ENCODE measurements at regions not wholly inside any gene's neighbourhood (a gene's known extent, or its start where the extent isn't known, plus 50 kb on each side); places are given as distances from the start of the nearest gene placed in this dataset.

DNA sequence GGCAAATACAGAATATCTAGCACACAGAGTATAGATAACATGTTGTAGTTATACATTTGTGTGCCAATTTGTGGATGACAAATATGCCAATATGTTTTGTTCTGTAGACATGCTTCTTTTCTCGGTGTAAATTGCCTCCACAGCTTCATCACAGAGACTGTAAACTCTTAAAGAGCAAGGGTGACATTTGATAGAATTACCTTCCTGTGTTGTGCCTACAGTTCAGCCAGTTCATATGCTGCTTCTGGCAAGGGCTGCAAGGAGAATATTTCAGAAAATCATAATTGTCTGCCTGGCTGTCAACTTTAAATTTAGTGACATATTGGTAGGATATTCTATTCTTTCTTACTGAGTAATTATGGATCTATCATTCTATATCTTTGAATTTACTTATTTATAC is 155.1 kb downstream of the MAT2B start:
- Histone ChIP-seq H3K36me3 (ENCODE audit: control insufficient read depth, insufficient read depth, low read length) (no peaks in the 10 kb centered on the region), H3K27me3 (ENCODE audit: control insufficient read depth, insufficient read depth, low read length) (no peaks in the 10 kb centered on the region), H3K9ac (ENCODE audit: low read length) (no peak overlapping the region), H3K9me3 (ENCODE audit: control insufficient read depth, low read length) (no peaks in the 10 kb centered on the region), H3K4me3 (ENCODE audit: low read length) (no peak overlapping the region), H3K4me1 (ENCODE audit: control insufficient read depth, insufficient read depth, low read length) (no peaks in the 10 kb centered on the region)

GRCh38 chr5:163661360-163661759 is 155.9 kb downstream of the MAT2B start:
- H3K4me1 ChIP-seq (ENCODE audit: control insufficient read depth, insufficient read depth, low read length): no peaks in the 10 kb centered on the region
- H3K9me3 ChIP-seq (ENCODE audit: control insufficient read depth, low read length): no peaks in the 10 kb centered on the region
- H3K27me3 ChIP-seq (ENCODE audit: control insufficient read depth, insufficient read depth, low read length): no peaks in the 10 kb centered on the region
- no peaks in the 10 kb centered on the region for H3K36me3 ChIP-seq (ENCODE audit: control insufficient read depth, insufficient read depth, low read length)
- H3K9ac ChIP-seq (ENCODE audit: low read length): no peak overlapping the region
- H3K4me3 ChIP-seq (ENCODE audit: low read length): no peak overlapping the region

DNA sequence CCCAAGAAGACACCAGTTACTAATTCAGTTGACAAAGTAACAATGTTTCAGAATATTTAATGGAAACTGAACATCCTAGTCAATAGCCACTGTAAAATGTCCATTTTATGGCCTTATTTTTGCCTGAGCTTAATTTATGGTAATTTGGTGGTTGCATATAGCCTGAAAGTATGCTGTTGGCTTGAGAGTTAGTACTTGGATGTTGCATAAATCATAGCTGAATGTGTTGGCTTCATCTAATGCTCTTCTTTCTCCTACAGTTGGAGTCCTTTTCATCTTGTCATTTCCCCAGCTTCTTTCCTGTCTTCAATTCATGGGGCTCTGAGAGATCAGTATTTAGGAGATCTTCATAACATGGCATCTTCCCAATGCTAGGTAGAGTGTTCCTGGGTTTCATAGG is 164.6 kb downstream of the MAT2B start:
- H3K9me3 ChIP-seq (ENCODE audit: control insufficient read depth, low read length): no peaks in the 10 kb centered on the region
- no peaks in the 10 kb centered on the region for H3K36me3 ChIP-seq (ENCODE audit: control insufficient read depth, insufficient read depth, low read length)
- H3K4me1 ChIP-seq (ENCODE audit: control insufficient read depth, insufficient read depth, low read length): no peaks in the 10 kb centered on the region
- no peak overlapping the region for H3K4me3 ChIP-seq (ENCODE audit: low read length)
- H3K27me3 ChIP-seq (ENCODE audit: control insufficient read depth, insufficient read depth, low read length): no peaks in the 10 kb centered on the region
- H3K9ac ChIP-seq (ENCODE audit: low read length): no peak overlapping the region

DNA sequence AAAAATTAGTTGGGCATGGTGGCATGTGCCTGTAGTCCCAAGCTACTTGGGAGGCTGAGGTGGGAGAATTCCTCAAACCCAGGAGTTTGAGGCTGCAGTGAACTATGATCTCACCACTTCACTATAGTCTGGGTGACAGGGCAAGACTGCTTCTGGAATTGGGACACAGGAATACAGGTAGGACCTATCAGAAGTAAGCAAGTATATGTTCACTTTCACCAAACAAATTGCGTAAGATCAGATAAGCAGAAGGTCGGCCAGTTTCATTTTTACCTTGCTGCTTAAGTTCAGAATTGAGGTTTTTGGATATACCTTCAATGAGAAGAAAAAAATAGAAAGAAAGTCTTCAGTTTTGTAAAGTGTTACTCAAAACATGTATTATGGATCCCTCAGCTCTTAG is 171.7 kb downstream of the MAT2B start:
- H3K9ac ChIP-seq (ENCODE audit: low read length): no peak overlapping the region
- H3K27me3 ChIP-seq (ENCODE audit: control insufficient read depth, insufficient read depth, low read length): no peaks in the 10 kb centered on the region
- no peaks in the 10 kb centered on the region for H3K9me3 ChIP-seq (ENCODE audit: control insufficient read depth, low read length)
- no peak overlapping the region for H3K4me3 ChIP-seq (ENCODE audit: low read length)
- no peaks in the 10 kb centered on the region for H3K4me1 ChIP-seq (ENCODE audit: control insufficient read depth, insufficient read depth, low read length)
- H3K36me3 ChIP-seq (ENCODE audit: control insufficient read depth, insufficient read depth, low read length): no peaks in the 10 kb centered on the region

DNA sequence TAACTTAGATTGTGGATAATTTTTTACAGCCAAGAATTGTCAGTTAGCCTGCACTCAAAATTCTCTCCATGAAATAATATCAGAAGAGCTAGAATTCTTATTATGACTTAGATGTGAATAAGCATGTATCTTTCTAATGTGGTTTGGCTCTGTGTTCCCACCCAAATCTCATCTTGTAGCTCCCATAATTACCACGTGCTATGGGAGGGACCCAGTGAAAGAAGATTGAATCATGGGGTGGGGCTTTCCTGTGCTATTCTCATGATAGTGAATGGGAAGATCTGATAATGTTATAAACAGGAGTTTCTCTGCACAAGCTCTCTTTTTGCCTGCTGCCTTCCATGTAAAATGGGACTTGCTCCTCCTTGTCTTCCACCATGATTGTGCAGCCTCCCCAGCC is 176.8 kb downstream of the MAT2B start:
- Histone ChIP-seq H3K27me3 (ENCODE audit: control insufficient read depth, insufficient read depth, low read length) (no peaks in the 10 kb centered on the region), H3K4me1 (ENCODE audit: control insufficient read depth, insufficient read depth, low read length) (no peaks in the 10 kb centered on the region), H3K9me3 (ENCODE audit: control insufficient read depth, low read length) (no peaks in the 10 kb centered on the region), H3K36me3 (ENCODE audit: control insufficient read depth, insufficient read depth, low read length) (no peaks in the 10 kb centered on the region), H3K4me3 (ENCODE audit: low read length) (no peak overlapping the region), H3K9ac (ENCODE audit: low read length) (no peak overlapping the region)

DNA sequence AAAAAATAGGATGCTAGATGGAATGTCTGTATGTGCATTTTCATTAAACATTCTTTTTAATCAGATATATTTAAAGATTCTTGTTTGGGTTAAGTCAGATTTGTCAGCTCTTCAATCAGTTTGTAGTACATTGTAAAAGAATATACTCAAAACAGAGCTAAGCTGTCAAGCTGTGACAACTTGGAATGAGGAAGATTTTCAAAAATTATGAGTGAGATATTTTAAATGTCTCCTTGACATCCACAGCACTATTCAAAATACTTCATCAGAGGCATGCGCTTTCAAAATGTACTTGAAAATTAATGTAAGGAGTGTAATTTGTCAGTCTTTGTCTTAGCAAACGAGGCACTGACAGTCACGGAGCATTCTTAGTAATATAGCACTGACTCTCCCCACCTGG is 182.0 kb downstream of the MAT2B start:
- Histone ChIP-seq H3K9ac (ENCODE audit: low read length) (no peak overlapping the region), H3K4me1 (ENCODE audit: control insufficient read depth, insufficient read depth, low read length) (no peaks in the 10 kb centered on the region), H3K9me3 (ENCODE audit: control insufficient read depth, low read length) (no peaks in the 10 kb centered on the region), H3K4me3 (ENCODE audit: low read length) (no peak overlapping the region), H3K36me3 (ENCODE audit: control insufficient read depth, insufficient read depth, low read length) (no peaks in the 10 kb centered on the region), H3K27me3 (ENCODE audit: control insufficient read depth, insufficient read depth, low read length) (no peaks in the 10 kb centered on the region)

GRCh38 chr5:163692091-163692490 is 186.7 kb downstream of the MAT2B start:
- Histone ChIP-seq H3K36me3 (ENCODE audit: control insufficient read depth, insufficient read depth, low read length) (no peaks in the 10 kb centered on the region), H3K4me1 (ENCODE audit: control insufficient read depth, insufficient read depth, low read length) (no peaks in the 10 kb centered on the region), H3K27me3 (ENCODE audit: control insufficient read depth, insufficient read depth, low read length) (no peaks in the 10 kb centered on the region), H3K9ac (ENCODE audit: low read length) (no peak overlapping the region), H3K4me3 (ENCODE audit: low read length) (no peak overlapping the region), H3K9me3 (ENCODE audit: control insufficient read depth, low read length) (no peaks in the 10 kb centered on the region)

GRCh38 chr5:163695830-163696578 is 190.6 kb downstream of the MAT2B start:
- Histone ChIP-seq H3K9me3 (ENCODE audit: control insufficient read depth, low read length) (no peaks in the 10 kb centered on the region), H3K4me3 (ENCODE audit: low read length) (no peak overlapping the region)

DNA sequence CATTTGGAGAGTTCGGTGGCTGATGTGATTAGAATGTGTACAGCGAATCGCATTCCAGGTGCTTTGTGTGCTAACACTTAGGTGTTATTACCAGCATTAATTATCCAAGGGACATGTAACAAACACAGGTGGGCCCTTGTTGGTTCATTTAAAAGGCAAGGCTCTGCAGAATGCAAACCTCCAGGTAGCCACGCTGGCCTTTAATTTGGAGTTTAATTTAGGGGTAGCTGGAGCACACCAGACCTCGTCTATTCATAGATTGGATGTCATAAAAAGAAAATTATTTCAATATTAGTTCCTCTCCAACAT is 191.1 kb downstream of the MAT2B start:
- Histone ChIP-seq H3K9me3 (ENCODE audit: control insufficient read depth, low read length) (no peaks in the 10 kb centered on the region), H3K27me3 (ENCODE audit: control insufficient read depth, insufficient read depth, low read length) (no peaks in the 10 kb centered on the region), H3K4me1 (ENCODE audit: control insufficient read depth, insufficient read depth, low read length) (no peaks in the 10 kb centered on the region), H3K36me3 (ENCODE audit: control insufficient read depth, insufficient read depth, low read length) (no peaks in the 10 kb centered on the region), H3K9ac (ENCODE audit: low read length) (no peak overlapping the region), H3K4me3 (ENCODE audit: low read length) (no peak overlapping the region)

More at GRCh38 chr5:163695830-163696578, 190.6 kb downstream of the MAT2B start:
- no peaks in the 10 kb centered on the region for H3K4me1 ChIP-seq (ENCODE audit: control insufficient read depth, insufficient read depth, low read length)
- H3K36me3 ChIP-seq (ENCODE audit: control insufficient read depth, insufficient read depth, low read length): no peaks in the 10 kb centered on the region
- H3K9ac ChIP-seq (ENCODE audit: low read length): no peak overlapping the region
- no peaks in the 10 kb centered on the region for H3K27me3 ChIP-seq (ENCODE audit: control insufficient read depth, insufficient read depth, low read length)

DNA sequence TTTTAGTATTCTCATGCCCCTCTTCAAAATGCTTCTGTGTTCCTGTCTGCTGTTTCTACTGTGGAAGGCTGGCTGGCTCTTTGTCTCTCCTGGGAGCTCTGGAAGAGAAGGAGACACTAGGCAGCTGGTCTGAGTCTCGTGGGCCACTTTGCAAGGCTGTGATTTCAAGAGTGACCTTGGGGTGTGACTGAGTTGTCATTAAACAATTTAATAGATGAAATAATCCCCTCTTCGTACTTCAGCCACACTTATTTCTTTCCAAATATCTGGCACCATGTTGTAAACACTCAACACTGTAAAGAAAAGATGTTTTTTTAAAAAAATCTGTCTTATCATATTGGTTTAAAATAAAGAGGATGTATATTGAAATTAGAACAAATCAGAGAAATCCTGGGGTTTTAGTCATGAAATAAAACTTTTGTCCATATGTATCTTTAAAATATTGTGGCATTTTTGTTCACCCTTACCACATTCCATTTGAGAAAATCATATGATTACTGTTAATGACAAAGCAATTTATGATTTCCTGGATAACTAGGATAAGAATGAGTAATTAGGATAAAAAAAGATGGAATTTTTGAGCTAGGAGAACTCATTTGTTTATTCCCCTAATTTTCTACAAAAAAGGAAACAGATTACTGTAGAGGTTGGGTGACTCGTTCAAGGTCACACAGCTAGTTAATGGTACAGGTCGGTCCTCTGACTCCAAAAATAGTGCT is 200.8 kb downstream of the MAT2B start:
- no peaks in the 10 kb centered on the region for H3K27me3 ChIP-seq (ENCODE audit: control insufficient read depth, insufficient read depth, low read length)
- H3K9me3 ChIP-seq (ENCODE audit: control insufficient read depth, low read length): no peaks in the 10 kb centered on the region
- H3K4me1 ChIP-seq (ENCODE audit: control insufficient read depth, insufficient read depth, low read length): no peaks in the 10 kb centered on the region
- H3K9ac ChIP-seq (ENCODE audit: low read length): no peak overlapping the region
- no peaks in the 10 kb centered on the region for H3K36me3 ChIP-seq (ENCODE audit: control insufficient read depth, insufficient read depth, low read length)
- no peak overlapping the region for H3K4me3 ChIP-seq (ENCODE audit: low read length)

DNA sequence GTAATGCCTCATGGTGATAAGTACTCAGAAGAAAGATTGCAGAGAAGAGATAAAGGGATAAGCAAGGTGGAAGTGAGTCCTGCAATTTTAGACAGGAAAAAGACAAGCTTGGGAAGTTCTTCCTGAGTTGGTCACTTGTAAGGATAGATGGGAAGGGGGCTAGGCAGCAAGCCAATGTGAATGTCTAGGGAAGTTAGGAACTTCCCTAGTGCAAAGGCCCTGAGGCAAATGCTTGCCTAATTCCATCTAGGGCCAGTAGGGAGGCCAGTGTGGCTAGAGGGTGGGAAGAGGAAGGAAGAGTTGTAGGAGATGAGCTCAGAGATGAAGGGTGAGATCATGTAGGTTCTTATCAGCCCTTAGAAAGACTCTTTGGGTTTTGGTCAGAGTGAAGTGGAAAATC is 206.6 kb downstream of the MAT2B start:
- H3K9ac ChIP-seq (ENCODE audit: low read length): no peak overlapping the region
- H3K36me3 ChIP-seq (ENCODE audit: control insufficient read depth, insufficient read depth, low read length): no peaks in the 10 kb centered on the region
- H3K4me1 ChIP-seq (ENCODE audit: control insufficient read depth, insufficient read depth, low read length): no peaks in the 10 kb centered on the region
- no peaks in the 10 kb centered on the region for H3K9me3 ChIP-seq (ENCODE audit: control insufficient read depth, low read length)
- H3K4me3 ChIP-seq (ENCODE audit: low read length): no peak overlapping the region
- no peaks in the 10 kb centered on the region for H3K27me3 ChIP-seq (ENCODE audit: control insufficient read depth, insufficient read depth, low read length)

- H3K9ac ChIP-seq (ENCODE audit: low read length): no peak overlapping the region
- no peak overlapping the region for H3K4me3 ChIP-seq (ENCODE audit: low read length)
- H3K4me1 ChIP-seq (ENCODE audit: control insufficient read depth, insufficient read depth, low read length): no peaks in the 10 kb centered on the region
- no peaks in the 10 kb centered on the region for H3K9me3 ChIP-seq (ENCODE audit: control insufficient read depth, low read length)
- no peaks in the 10 kb centered on the region for H3K36me3 ChIP-seq (ENCODE audit: control insufficient read depth, insufficient read depth, low read length)
- no peaks in the 10 kb centered on the region for H3K27me3 ChIP-seq (ENCODE audit: control insufficient read depth, insufficient read depth, low read length)
These were observed 212.9 kb downstream of the MAT2B start for GRCh38 chr5:163718272-163718671.

All from mucosa of stomach (tissue), 1 donor.